ENCODE measurements at regions not wholly inside any gene's neighbourhood (a gene's known extent, or its start where the extent isn't known, plus 50 kb on each side); places are given as distances from the start of the nearest gene placed in this dataset.
A peak's percentile ranks its signal among the peaks of the same experiment; 100 is the strongest.

DNA sequence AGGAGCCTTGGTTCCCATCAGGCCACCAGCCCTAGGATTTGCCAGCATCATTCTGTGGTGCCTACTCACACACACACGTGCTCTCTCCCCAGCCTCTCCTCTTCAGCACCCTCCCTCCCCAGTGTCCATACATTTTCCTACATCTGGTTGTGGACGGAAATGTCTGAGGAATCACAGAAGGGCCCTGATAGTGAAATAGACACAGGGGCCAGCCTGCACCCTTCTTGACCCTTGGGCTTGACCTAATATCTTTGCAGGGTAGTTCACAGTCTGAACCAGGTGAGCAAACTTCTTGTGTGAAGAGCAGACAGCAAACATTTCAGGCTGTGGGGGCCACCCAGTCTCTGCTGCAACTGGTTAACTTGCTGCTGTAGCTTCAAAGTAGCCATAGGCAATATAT is 108.5 kb upstream of the NXT1 start:
- no peak for DNase-seq (ENCODE audit: low spot score)
- Mint-ChIP-seq H3K4me3 (ENCODE audit: unreplicated experiment) (no peak overlapping the region), H3K27me3 (ENCODE audit: low read depth) (peaks cover 10% of the 10 kb centered on the region), H3K4me1 (ENCODE audit: low read depth) (no peaks in the 10 kb centered on the region), H3K9me3 (ENCODE audit: low read depth) (peaks cover 20% of the 10 kb centered on the region), H3K27ac (ENCODE audit: unreplicated experiment) (no peak overlapping the region), H3K36me3 (ENCODE audit: low read depth) (peaks cover 12% of the 10 kb centered on the region)
- TF ChIP-seq, protein P1, sequence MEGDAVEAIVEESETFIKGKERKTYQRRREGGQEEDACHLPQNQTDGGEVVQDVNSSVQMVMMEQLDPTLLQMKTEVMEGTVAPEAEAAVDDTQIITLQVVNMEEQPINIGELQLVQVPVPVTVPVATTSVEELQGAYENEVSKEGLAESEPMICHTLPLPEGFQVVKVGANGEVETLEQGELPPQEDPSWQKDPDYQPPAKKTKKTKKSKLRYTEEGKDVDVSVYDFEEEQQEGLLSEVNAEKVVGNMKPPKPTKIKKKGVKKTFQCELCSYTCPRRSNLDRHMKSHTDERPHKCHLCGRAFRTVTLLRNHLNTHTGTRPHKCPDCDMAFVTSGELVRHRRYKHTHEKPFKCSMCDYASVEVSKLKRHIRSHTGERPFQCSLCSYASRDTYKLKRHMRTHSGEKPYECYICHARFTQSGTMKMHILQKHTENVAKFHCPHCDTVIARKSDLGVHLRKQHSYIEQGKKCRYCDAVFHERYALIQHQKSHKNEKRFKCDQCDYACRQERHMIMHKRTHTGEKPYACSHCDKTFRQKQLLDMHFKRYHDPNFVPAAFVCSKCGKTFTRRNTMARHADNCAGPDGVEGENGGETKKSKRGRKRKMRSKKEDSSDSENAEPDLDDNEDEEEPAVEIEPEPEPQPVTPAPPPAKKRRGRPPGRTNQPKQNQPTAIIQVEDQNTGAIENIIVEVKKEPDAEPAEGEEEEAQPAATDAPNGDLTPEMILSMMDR (IDR thresholded peaks at IDR 0.05), result no peak

DNA sequence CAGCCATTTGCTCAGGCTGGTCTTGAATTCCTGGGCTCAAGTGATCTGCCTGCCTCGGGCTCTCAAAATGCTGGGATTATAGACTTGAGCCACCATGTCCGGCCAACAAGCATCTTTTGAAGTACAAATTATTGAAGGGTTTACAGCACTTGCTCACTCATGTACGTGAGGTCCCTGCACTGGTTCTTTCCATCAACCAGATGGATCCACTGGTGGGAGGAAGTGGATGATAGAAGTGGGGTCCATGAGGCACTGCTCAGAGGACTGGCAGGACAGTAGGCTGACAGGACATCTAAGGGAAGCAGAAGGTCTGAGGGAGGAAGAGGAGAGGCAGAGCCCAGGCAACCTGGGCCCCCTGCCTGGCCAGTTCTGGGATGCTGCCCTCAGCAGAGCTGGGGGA is 109.2 kb upstream of the NXT1 start:
- H3K4me3 Mint-ChIP-seq (ENCODE audit: unreplicated experiment), result no peak overlapping the region
- H3K9me3 Mint-ChIP-seq (ENCODE audit: low read depth), result peaks cover 23% of the 10 kb centered on the region
- no peaks in the 10 kb centered on the region for H3K4me1 Mint-ChIP-seq (ENCODE audit: low read depth)
- H3K27me3 Mint-ChIP-seq (ENCODE audit: low read depth), result peaks cover 10% of the 10 kb centered on the region
- H3K27ac Mint-ChIP-seq (ENCODE audit: unreplicated experiment), result no peak overlapping the region
- H3K36me3 Mint-ChIP-seq (ENCODE audit: low read depth), result peaks cover 12% of the 10 kb centered on the region
- no peak for DNase-seq (ENCODE audit: low spot score)
- TF ChIP-seq, protein P1 (IDR thresholded peaks at IDR 0.05), result no peak

DNA sequence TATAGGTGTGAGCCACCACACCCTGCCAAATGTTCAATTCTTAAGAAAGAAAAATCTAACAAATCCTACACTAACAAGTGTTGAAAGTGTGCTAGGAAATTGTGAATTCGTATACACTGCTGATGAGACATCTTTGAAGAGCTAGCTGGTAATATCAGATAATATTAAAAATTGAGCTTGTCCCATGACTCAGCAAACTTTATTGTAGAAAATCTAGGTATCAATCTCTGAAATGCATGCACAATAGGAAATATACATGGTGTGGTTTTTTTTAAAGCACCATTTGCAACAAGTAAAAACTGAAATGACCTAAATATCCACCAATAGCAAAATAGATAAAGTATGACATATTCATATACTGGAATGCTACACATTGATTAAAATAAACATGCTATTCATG is 110.1 kb upstream of the NXT1 start:
- peaks cover 12% of the 10 kb centered on the region for H3K36me3 Mint-ChIP-seq (ENCODE audit: low read depth)
- H3K4me3 Mint-ChIP-seq (ENCODE audit: unreplicated experiment), result no peak overlapping the region
- H3K4me1 Mint-ChIP-seq (ENCODE audit: low read depth), result no peaks in the 10 kb centered on the region
- DNase-seq (ENCODE audit: low spot score), result no peak
- peaks cover 23% of the 10 kb centered on the region for H3K9me3 Mint-ChIP-seq (ENCODE audit: low read depth)
- H3K27ac Mint-ChIP-seq (ENCODE audit: unreplicated experiment), result no peak overlapping the region
- H3K27me3 Mint-ChIP-seq (ENCODE audit: low read depth), result peaks cover 10% of the 10 kb centered on the region
- TF ChIP-seq, protein P1 (IDR thresholded peaks at IDR 0.05), result no peak

DNA sequence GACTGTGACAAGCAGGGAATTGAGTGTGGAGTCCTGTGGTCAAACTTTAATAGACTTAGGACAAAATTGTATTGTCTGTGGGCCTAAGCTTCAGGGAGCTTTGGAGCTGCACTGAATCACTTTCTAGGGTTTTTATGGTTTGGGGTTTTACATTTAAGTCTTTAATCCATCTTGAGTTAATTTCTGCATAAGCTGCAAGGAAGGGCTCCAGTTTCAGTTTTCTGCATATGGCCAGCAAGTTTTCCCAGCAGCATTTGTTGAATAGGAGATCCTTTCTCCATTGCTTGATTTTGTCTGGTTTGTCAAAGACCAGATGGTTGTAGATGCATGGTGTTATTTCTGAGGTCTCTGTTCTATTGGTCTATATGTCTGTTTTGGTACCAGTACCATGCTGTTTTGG is 113.4 kb upstream of the NXT1 start:
- TF ChIP-seq, protein P1 (IDR thresholded peaks at IDR 0.05), result no peak
- no peak for DNase-seq (ENCODE audit: low spot score)
- H3K4me1 Mint-ChIP-seq (ENCODE audit: low read depth), result no peaks in the 10 kb centered on the region
- H3K9me3 Mint-ChIP-seq (ENCODE audit: low read depth), result peaks cover 28% of the 10 kb centered on the region
- H3K27me3 Mint-ChIP-seq (ENCODE audit: low read depth), result peaks cover 10% of the 10 kb centered on the region
- no peak overlapping the region for H3K4me3 Mint-ChIP-seq (ENCODE audit: unreplicated experiment)
- no peak overlapping the region for H3K27ac Mint-ChIP-seq (ENCODE audit: unreplicated experiment)
- peaks cover 14% of the 10 kb centered on the region for H3K36me3 Mint-ChIP-seq (ENCODE audit: low read depth)

DNA sequence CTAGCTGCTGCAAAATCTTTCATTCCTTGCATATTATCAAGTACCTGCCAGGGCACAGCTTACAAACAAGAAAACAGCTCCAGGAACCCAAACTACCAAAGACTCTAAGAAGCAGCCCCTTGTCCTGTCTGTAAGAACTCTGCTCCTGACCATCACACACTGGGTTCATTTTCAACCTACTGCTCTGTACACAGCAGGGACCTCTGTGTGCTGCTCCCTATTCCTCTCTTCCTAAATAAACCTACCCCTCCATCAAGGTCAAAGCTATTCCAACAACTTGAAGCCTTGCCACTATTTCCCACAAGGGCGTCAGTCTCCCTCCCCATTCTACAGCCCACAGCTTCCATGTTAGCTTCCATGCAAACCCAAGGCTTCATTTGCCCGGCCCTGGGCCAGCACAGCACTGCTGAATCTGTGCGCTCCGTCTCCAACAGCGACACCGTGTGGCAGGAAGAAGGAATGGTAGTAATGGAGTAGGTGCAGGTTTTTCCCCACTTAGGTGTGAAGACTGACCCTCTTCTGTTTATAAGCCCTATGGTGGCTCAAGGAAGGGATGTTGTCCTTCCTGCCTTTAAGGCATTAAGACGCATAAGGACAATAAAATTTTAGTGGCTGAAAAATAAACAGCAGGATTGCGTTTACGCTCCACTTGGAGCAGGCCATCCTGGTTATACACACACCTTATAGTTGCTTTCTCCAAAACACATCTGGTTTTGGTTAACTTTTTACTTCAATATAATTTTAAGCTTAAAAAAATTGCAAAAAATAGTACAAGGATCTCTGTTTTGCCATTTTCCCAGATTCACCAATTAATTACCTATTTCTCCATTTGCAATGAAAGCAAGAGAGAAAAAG is 115.2 kb upstream of the NXT1 start:
- TF ChIP-seq, protein P1 (IDR thresholded peaks at IDR 0.05), result peak; percentile 85
- Mint-ChIP-seq H3K27me3 (ENCODE audit: low read depth) (peaks cover 7% of the 10 kb centered on the region), H3K4me1 (ENCODE audit: low read depth) (peaks cover 6% of the 10 kb centered on the region), H3K4me3 (ENCODE audit: unreplicated experiment) (no peak overlapping the region), H3K36me3 (ENCODE audit: low read depth) (peaks cover 14% of the 10 kb centered on the region), H3K27ac (ENCODE audit: unreplicated experiment) (peak overlapping the region; percentile 24), H3K9me3 (ENCODE audit: low read depth) (peaks cover 32% of the 10 kb centered on the region)
- no peak for DNase-seq (ENCODE audit: low spot score)

Measured in chondrocyte (in vitro differentiated cells).